GM18867 (cell line): ENCODE measurements at regions not wholly inside any gene's neighbourhood (a gene's known extent, or its start where the extent isn't known, plus 50 kb on each side); places are given as distances from the start of the nearest gene placed in this dataset.

ENCODE experiments used
- ATAC-seq: cut with Tn5 transposase; IDR thresholded peaks from one replicate; pipeline ENCODE4 v1.9.1; 2021; ENCODE audit warnings: mild to moderate bottlenecking, moderate library complexity; ENCODE audit not compliant: unreplicated experiment

- ATAC-seq: no peak
These were observed 1152.0 kb downstream of the HACE1 start for GRCh38 chr6:103707596-103708325.

- ATAC-seq: no peak
These were observed 1160.0 kb downstream of the HACE1 start for GRCh38 chr6:103699769-103700168.

GRCh38 chr6:103687430-103687829, 1172.3 kb downstream of the HACE1 start:
- ATAC-seq: no peak

GRCh38 chr6:103680116-103680515, 1179.6 kb downstream of the HACE1 start:
- ATAC-seq: no peak

- no peak for ATAC-seq
These were observed 1182.4 kb downstream of the HACE1 start for GRCh38 chr6:103677290-103677689.

- no peak for ATAC-seq
These were observed 1183.8 kb downstream of the HACE1 start for GRCh38 chr6:103675807-103676406.

GRCh38 chr6:103674790-103675189, 1184.9 kb downstream of the HACE1 start:
- ATAC-seq: no peak

GRCh38 chr6:103672169-103672568, 1187.5 kb downstream of the HACE1 start:
- no peak for ATAC-seq

GRCh38 chr6:103629613-103630012, 1230.1 kb downstream of the HACE1 start:
- ATAC-seq: no peak

- ATAC-seq: no peak
These were observed 1242.1 kb downstream of the HACE1 start for GRCh38 chr6:103617642-103618041.

- no peak for ATAC-seq
These were observed 1272.0 kb downstream of the HACE1 start for GRCh38 chr6:103587722-103588121.

GRCh38 chr6:103578115-103578514, 1281.6 kb downstream of the HACE1 start:
- no peak for ATAC-seq

GRCh38 chr6:103570431-103570830, 1289.3 kb downstream of the HACE1 start:
- ATAC-seq: no peak

- ATAC-seq: no peak
These were observed 1304.8 kb downstream of the HACE1 start for GRCh38 chr6:103554911-103555310.

GRCh38 chr6:103538381-103538780, 1321.3 kb downstream of the HACE1 start:
- no peak for ATAC-seq

GRCh38 chr6:103534814-103535213, 1324.9 kb downstream of the HACE1 start:
- no peak for ATAC-seq

- no peak for ATAC-seq
These were observed 1325.6 kb downstream of the HACE1 start for GRCh38 chr6:103534095-103534494.

- no peak for ATAC-seq
These were observed 1337.7 kb downstream of the HACE1 start for GRCh38 chr6:103522045-103522444.

GRCh38 chr6:103516336-103516735, 1343.4 kb downstream of the HACE1 start:
- ATAC-seq: no peak

GRCh38 chr6:103507052-103507451, 1352.7 kb downstream of the HACE1 start:
- ATAC-seq: no peak

- ATAC-seq: no peak
These were observed 1354.6 kb downstream of the HACE1 start for GRCh38 chr6:103505155-103505518.

GRCh38 chr6:103504501-103505154, 1355.1 kb downstream of the HACE1 start:
- no peak for ATAC-seq
